Stimulated activated CD8-positive, alpha-beta memory T cell treated with anti-CD3 and anti-CD28 coated beads, Interleukin-15, amount 100 ng/mL, for 24 hours (primary cell): ENCODE measurements at regions not wholly inside any gene's neighbourhood (a gene's known extent, or its start where the extent isn't known, plus 50 kb on each side); places are given as distances from the start of the nearest gene placed in this dataset.

ENCODE experiments used
- DNase-seq: peaks from one replicate; pipeline ENCODE4 v3.0.0-alpha.2; 2020; ENCODE audit warnings: low read depth

GRCh38 chr5:5794118-5794560 lies 371.7 kb downstream of the ICE1 start:
- DNase-seq: no peak

GRCh38 chr5:5793242-5794117 lies 371.0 kb downstream of the ICE1 start:
- no peak for DNase-seq

GRCh38 chr5:5792106-5792505 lies 369.6 kb downstream of the ICE1 start:
- no peak for DNase-seq

- no peak for DNase-seq
Measured at GRCh38 chr5:5788793-5789192, 366.3 kb downstream of the ICE1 start.

GRCh38 chr5:5787373-5787772 lies 364.9 kb downstream of the ICE1 start:
- DNase-seq: no peak

GRCh38 chr5:5784101-5784500 lies 361.6 kb downstream of the ICE1 start:
- DNase-seq: no peak

- DNase-seq: no peak
Measured at GRCh38 chr5:5783021-5783420, 360.5 kb downstream of the ICE1 start.

GRCh38 chr5:5782402-5782801 lies 359.9 kb downstream of the ICE1 start:
- no peak for DNase-seq

- no peak for DNase-seq
Measured at GRCh38 chr5:5781335-5781734, 358.9 kb downstream of the ICE1 start.

GRCh38 chr5:5780253-5780652 lies 357.8 kb downstream of the ICE1 start:
- no peak for DNase-seq

- no peak for DNase-seq
Measured at GRCh38 chr5:5777013-5777412, 354.5 kb downstream of the ICE1 start.

GRCh38 chr5:5772202-5772601 lies 349.7 kb downstream of the ICE1 start:
- no peak for DNase-seq

GRCh38 chr5:5770825-5771224 lies 348.3 kb downstream of the ICE1 start:
- DNase-seq: no peak

GRCh38 chr5:5767286-5767928 lies 344.9 kb downstream of the ICE1 start:
- no peak for DNase-seq

- no peak for DNase-seq
Measured at GRCh38 chr5:5765066-5765850, 342.8 kb downstream of the ICE1 start.

GRCh38 chr5:5764246-5764645 lies 341.8 kb downstream of the ICE1 start:
- DNase-seq: no peak

- no peak for DNase-seq
Measured at GRCh38 chr5:5756762-5757161, 334.3 kb downstream of the ICE1 start.

- DNase-seq: no peak
Measured at GRCh38 chr5:5755888-5756287, 333.4 kb downstream of the ICE1 start.

- DNase-seq: no peak
Measured at GRCh38 chr5:5752844-5753243, 330.4 kb downstream of the ICE1 start.

GRCh38 chr5:5751987-5752386 lies 329.5 kb downstream of the ICE1 start:
- DNase-seq: no peak

GRCh38 chr5:5751498-5751897 lies 329.0 kb downstream of the ICE1 start:
- no peak for DNase-seq

- DNase-seq: no peak
Measured at GRCh38 chr5:5741418-5741817, 318.9 kb downstream of the ICE1 start.

- DNase-seq: no peak
Measured at GRCh38 chr5:5739490-5739945, 317.0 kb downstream of the ICE1 start.
